OCI-LY7 (cell line): ENCODE measurements at regions not wholly inside any gene's neighbourhood (a gene's known extent, or its start where the extent isn't known, plus 50 kb on each side); places are given as distances from the start of the nearest gene placed in this dataset.

ENCODE experiments used
- BruUV-seq: library from RNA; stranded (reverse); fragments of 400-500 nt; replicated peaks from 2 replicates; lab custom pipeline; 2021; lab: Mats Ljungman, UMichigan
- CTCF ChIA-PET: fragments of 300-600 bp; sonication (Branson Sonifier 250); formaldehyde crosslinking; loops from one replicate; lab custom pipeline; 2022; ENCODE audit warnings: antibody characterized with exemption; ENCODE audit not compliant: unreplicated experiment; lab: Charles Lee
- POLR2A ChIA-PET: fragments of 300-600 bp; sonication (Branson Sonifier 250); formaldehyde crosslinking; loops from one replicate; lab custom pipeline; 2022; ENCODE audit warnings: antibody characterized with exemption; lab: Charles Lee
- DNase-seq: peaks from one replicate; pipeline ENCODE4 v3.0.0-alpha.2; 2015; ENCODE audit warnings: low spot score
- H2AFZ ChIP-seq: fragments of 200-600 bp; sonication (generic), shearing (Covaris generic); 2 replicates; pipeline ENCODE4 v1.6.1; 2014; ENCODE audit warnings: mild to moderate bottlenecking, antibody characterized with exemption, low read length, moderate library complexity
- H3K27ac ChIP-seq: fragments of 200-600 bp; sonication (generic); 2 replicates; pipeline ENCODE4 v1.5.1; 2014; ENCODE audit warnings: mixed run types, low read depth, mild to moderate bottlenecking, moderate library complexity, low read length, inconsistent platforms; ENCODE audit not compliant: poor library complexity, severe bottlenecking
- H3K36me3 ChIP-seq: fragments of 200-600 bp; sonication (generic); 2 replicates; pipeline ENCODE4 v1.6.1; 2014; ENCODE audit warnings: mild to moderate bottlenecking, antibody characterized with exemption, low read length, moderate library complexity, mixed read lengths; ENCODE audit not compliant: insufficient read depth
- H3K4me1 ChIP-seq: fragments of 200-600 bp; sonication (generic); 2 replicates; pipeline ENCODE4 v1.5.1; 2014; ENCODE audit warnings: mild to moderate bottlenecking, low read length; ENCODE audit not compliant: insufficient read depth, poor library complexity, severe bottlenecking
- H3K4me2 ChIP-seq: fragments of 200-600 bp; sonication (generic); 2 replicates; pipeline ENCODE4 v1.6.1; 2014; ENCODE audit warnings: mild to moderate bottlenecking, low read length
- H3K4me3 ChIP-seq: fragments of 200-600 bp; sonication (generic); 2 replicates; pipeline ENCODE4 v1.5.1; 2014; ENCODE audit warnings: mild to moderate bottlenecking, low read depth, low read length; ENCODE audit not compliant: poor library complexity, severe bottlenecking
- H3K79me2 ChIP-seq: fragments of 200-600 bp; sonication (generic); 2 replicates; pipeline ENCODE4 v1.6.1; 2016; ENCODE audit warnings: low read depth, mild to moderate bottlenecking, low read length, moderate library complexity, mixed read lengths; ENCODE audit not compliant: insufficient read depth
- H3K9me2 ChIP-seq: fragments of 200-600 bp; sonication (generic); 2 replicates; pipeline ENCODE4 v1.6.1; 2016; ENCODE audit warnings: mild to moderate bottlenecking, low read length, mixed read lengths; ENCODE audit not compliant: insufficient read depth
- H3K9me3 ChIP-seq: fragments of 200-600 bp; sonication (generic); 2 replicates; pipeline ENCODE4 v1.6.1; 2014; ENCODE audit warnings: mild to moderate bottlenecking, mixed run types, low read length, mixed read lengths
- H4K20me1 ChIP-seq: fragments of 200-600 bp; sonication (generic); 2 replicates; pipeline ENCODE4 v1.6.1; 2014; ENCODE audit warnings: mild to moderate bottlenecking, antibody characterized with exemption, low read length, moderate library complexity, mixed read lengths; ENCODE audit not compliant: insufficient read depth
- CTCF ChIP-seq: fragments of 200-600 bp; sonication (generic); conservative IDR thresholded peaks from 2 replicates; pipeline ENCODE4 v1.5.1; 2014; ENCODE audit warnings: mild to moderate bottlenecking, antibody characterized with exemption, low read length, moderate library complexity, mixed read lengths
- EZH2phosphoT487 ChIP-seq: fragments of 200-600 bp; sonication (generic); IDR thresholded peaks from 2 replicates; pipeline ENCODE4 v1.6.1; 2018; ENCODE audit warnings: low read depth, borderline replicate concordance, mild to moderate bottlenecking, mixed run types, antibody characterized with exemption, low read length, moderate library complexity, mixed read lengths
- intact Hi-C: fragments of 100-400 bp; cut with micrococcal nuclease; formaldehyde crosslinking; loops from one replicate; pipeline ENCODE4 v1.10.0; 2022; ENCODE audit not compliant: unreplicated experiment

GRCh38 chr4:130668859-130669258 is 1572.9 kb downstream of the C4orf33 start:
- no peak overlapping the region for H3K27ac ChIP-seq
- intact Hi-C loops: no loop called here
- H2AFZ ChIP-seq: no peak overlapping the region
- H3K4me2 ChIP-seq: no peak overlapping the region
- no peaks in the 10 kb centered on the region for H3K4me1 ChIP-seq
- DNase-seq: no peak
- H3K36me3 ChIP-seq: no peaks in the 10 kb centered on the region
- H3K4me3 ChIP-seq: no peak overlapping the region
- BruUV-seq: no TSS peak
- no peaks in the 10 kb centered on the region for H4K20me1 ChIP-seq
- H3K79me2 ChIP-seq: no peaks in the 10 kb centered on the region
- H3K9me2 ChIP-seq: no peaks in the 10 kb centered on the region
- CTCF ChIA-PET: no interaction called here
- H3K9me3 ChIP-seq: no peaks in the 10 kb centered on the region
- POLR2A ChIA-PET: interaction anchor here (1.1 to 1.6 kb wide), 2 partner anchors 12 to 15 kb away, joined by 4 to 5 read pairs; no protein-coding TSS in a partner anchor
- TF ChIP-seq CTCF (no peak), EZH2phosphoT487 (no peak)

- H3K36me3 ChIP-seq: no peaks in the 10 kb centered on the region
- no TSS peak for BruUV-seq
- H2AFZ ChIP-seq: no peak overlapping the region
- no peak overlapping the region for H3K27ac ChIP-seq
- no peak for DNase-seq
- intact Hi-C loops: no loop called here
- no peaks in the 10 kb centered on the region for H3K9me3 ChIP-seq
- CTCF ChIA-PET: no interaction called here
- no peak overlapping the region for H3K4me3 ChIP-seq
- no peaks in the 10 kb centered on the region for H3K4me1 ChIP-seq
- H3K9me2 ChIP-seq: no peaks in the 10 kb centered on the region
- no peaks in the 10 kb centered on the region for H4K20me1 ChIP-seq
- POLR2A ChIA-PET: interaction anchor here (0.6 to 1.1 kb wide), 2 partner anchors 21 to 1006 kb away, joined by 4 read pairs; no protein-coding TSS in a partner anchor
- H3K4me2 ChIP-seq: no peak overlapping the region
- no peaks in the 10 kb centered on the region for H3K79me2 ChIP-seq
- TF ChIP-seq EZH2phosphoT487: no peak
- no peak for TF ChIP-seq CTCF
These were observed 1579.3 kb downstream of the C4orf33 start for GRCh38 chr4:130675266-130675665.

- Histone ChIP-seq H2AFZ (no peak overlapping the region), H3K79me2 (no peaks in the 10 kb centered on the region), H3K27ac (no peak overlapping the region), H3K9me2 (no peaks in the 10 kb centered on the region), H3K9me3 (no peaks in the 10 kb centered on the region), H4K20me1 (no peaks in the 10 kb centered on the region), H3K4me3 (no peak overlapping the region), H3K36me3 (no peaks in the 10 kb centered on the region), H3K4me1 (no peaks in the 10 kb centered on the region), H3K4me2 (no peak overlapping the region)
- CTCF ChIA-PET: no interaction called here
- intact Hi-C loops: no loop called here
- POLR2A ChIA-PET: no interaction called here
- DNase-seq: no peak
- BruUV-seq: no TSS peak
- TF ChIP-seq CTCF (no peak), EZH2phosphoT487 (no peak)
These were observed 1593.2 kb downstream of the C4orf33 start for GRCh38 chr4:130689181-130689580.
